H1 (cell line): ENCODE measurements at regions not wholly inside any gene's neighbourhood (a gene's known extent, or its start where the extent isn't known, plus 50 kb on each side); places are given as distances from the start of the nearest gene placed in this dataset.

ENCODE experiments used
- CTCF ChIP-seq, 3 experiments: IDR thresholded peaks; 1 replicate in 2 of 3; 2 replicates in 1 of 3; pipeline versions ENCODE4 v1.5.1 to v1.6.1; 2011; ENCODE audit warnings: low read length in 3 of 3, mild to moderate bottlenecking in 3 of 3, inconsistent platforms in 2 of 3, low read depth in 1 of 3, moderate library complexity in 1 of 3; ENCODE audit not compliant: insufficient read depth in 1 of 3; ENCODE audit errors: control extremely low read depth in 1 of 3
- POLR2AphosphoS5 ChIP-seq: IDR thresholded peaks from 2 replicates; pipeline ENCODE4 v1.6.1; 2011; ENCODE audit warnings: low read depth, low read length

- TF ChIP-seq POLR2AphosphoS5 (no peak), CTCF (IDR thresholded peaks at IDR 0.05; ENCODE audit: control extremely low read depth in 1 of 3, insufficient read depth in 1 of 3, low read depth in 1 of 3, low read length in 3 of 3) (no peak)
These were observed 395.0 kb upstream of the NCAM2 start for GRCh38 chr21:20603236-20603635.
